HG02852 (cell line): ENCODE measurements at regions not wholly inside any gene's neighbourhood (a gene's known extent, or its start where the extent isn't known, plus 50 kb on each side); places are given as distances from the start of the nearest gene placed in this dataset.
"Not testable (repeated sequence)": the region's sequence is repeated elsewhere in the genome, so short reads cannot be mapped to it uniquely, and the experiment has no call there.

Experiments used
- ATAC-seq: cut with Tn5 transposase; IDR thresholded peaks from one replicate; pipeline ENCODE4 v1.9.1; 2021; ENCODE audit warnings: mild to moderate bottlenecking, moderate library complexity; ENCODE audit not compliant: unreplicated experiment

DNA sequence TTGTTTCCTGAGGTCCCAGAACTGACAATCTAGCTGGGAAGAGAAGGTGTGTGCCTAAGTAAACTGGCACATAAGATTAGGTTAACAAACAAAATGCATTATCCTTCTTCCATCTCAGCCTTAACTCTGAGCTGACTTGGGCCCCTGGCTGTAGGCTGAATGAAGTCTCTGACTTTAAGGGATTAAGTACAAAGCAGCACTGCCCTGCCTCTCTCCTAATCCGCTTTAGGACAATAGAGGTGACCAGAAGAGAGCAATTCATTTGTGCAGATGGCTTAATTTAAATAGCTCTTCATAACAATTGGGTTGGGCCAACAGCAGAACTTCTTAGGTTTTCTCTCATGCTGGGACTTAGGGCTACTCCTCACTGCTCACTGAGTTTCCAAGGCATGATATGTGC lies 181.6 kb upstream of the SOX14 start:
- no peak for ATAC-seq

- ATAC-seq = no peak
Measured at GRCh38 chr3:137583256-137583655, 180.9 kb upstream of the SOX14 start.

- ATAC-seq = no peak
Measured at GRCh38 chr3:137588871-137589270, 175.2 kb upstream of the SOX14 start.

- not testable (repeated sequence) for ATAC-seq
Measured at GRCh38 chr3:137595415-137595814, 168.7 kb upstream of the SOX14 start.

DNA sequence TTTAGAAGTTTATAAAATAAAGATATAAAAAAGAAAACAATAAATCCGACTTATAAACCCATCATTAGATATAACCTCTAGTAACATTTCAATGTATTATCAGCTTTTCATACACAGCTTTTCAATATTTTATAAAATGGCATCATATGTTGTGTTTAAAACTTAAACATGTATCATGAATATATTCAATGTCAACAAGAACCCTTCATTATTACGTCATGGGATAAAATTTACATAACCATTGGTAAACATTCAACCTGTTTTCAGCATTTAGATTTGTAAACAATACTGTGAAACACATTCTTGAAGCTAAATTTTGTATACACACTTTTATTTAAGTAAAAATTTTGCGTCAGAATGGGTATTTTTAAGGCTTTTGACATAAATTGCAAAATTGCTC lies 153.4 kb upstream of the SOX14 start:
- no peak for ATAC-seq

- ATAC-seq = no peak
Measured at GRCh38 chr3:137612291-137612690, 151.8 kb upstream of the SOX14 start.

- ATAC-seq = no peak
Measured at GRCh38 chr3:137615659-137616418, 148.3 kb upstream of the SOX14 start.

DNA sequence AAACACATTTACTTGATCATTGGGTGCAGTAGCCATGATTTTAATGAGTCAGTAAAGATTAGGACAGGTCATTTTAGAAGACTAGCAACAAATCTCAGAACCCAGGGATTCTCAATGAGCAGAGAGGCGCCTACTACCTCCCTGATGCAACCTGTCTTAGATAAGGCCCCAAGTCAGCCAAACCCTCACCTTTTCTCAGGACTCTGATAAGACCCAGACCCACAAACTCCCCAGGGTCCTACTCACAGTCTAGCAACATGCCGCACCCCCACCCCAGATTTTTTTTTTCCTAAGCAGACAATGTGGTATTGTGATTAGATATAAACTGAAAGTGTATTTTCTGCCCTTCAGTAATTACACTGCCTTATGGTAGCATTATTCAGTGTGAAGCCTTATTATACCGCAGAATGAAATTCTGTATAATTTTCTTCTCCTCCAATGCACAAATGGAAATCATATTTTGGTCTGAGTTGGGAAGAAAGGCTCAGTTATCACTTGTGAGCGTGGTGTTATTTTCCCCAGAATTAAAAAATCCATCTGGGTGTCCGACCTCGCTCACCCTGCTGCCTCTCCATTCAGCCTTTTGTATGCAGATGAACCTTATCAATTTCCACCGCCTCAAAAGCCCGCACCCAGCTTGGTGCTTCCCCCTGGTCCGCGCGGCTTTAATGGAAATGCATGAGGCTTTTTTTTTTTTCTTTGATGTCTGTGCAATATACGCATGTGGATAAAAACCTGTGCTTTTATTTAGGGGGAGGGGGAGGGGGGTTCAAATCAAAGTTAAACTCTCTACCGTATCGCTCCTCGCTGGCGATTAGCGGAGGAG lies 122.0 kb upstream of the SOX14 start:
- no peak for ATAC-seq

DNA sequence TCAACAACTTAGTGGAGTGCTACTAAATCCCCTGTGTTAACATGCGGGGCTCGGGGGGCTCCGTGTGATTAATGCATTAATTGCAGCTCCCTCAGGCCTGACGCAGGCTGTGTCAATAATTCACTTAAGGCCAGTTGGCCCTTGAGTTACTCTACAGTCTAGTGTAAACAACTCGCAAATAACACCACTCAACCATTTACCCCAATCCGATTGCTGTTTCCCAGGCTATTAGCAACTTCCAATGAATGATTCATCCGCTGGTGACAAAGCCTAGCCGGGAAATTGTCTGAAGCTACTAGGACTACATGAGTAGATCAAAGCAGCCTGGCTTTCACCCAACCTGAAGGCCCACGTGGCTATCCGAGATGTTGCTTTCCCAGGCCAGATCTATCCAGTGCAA lies 121.3 kb upstream of the SOX14 start:
- ATAC-seq = no peak

- ATAC-seq = no peak
Measured at GRCh38 chr3:137647179-137647578, 116.9 kb upstream of the SOX14 start.

- ATAC-seq = no peak
Measured at GRCh38 chr3:137669519-137670060, 94.5 kb upstream of the SOX14 start.

DNA sequence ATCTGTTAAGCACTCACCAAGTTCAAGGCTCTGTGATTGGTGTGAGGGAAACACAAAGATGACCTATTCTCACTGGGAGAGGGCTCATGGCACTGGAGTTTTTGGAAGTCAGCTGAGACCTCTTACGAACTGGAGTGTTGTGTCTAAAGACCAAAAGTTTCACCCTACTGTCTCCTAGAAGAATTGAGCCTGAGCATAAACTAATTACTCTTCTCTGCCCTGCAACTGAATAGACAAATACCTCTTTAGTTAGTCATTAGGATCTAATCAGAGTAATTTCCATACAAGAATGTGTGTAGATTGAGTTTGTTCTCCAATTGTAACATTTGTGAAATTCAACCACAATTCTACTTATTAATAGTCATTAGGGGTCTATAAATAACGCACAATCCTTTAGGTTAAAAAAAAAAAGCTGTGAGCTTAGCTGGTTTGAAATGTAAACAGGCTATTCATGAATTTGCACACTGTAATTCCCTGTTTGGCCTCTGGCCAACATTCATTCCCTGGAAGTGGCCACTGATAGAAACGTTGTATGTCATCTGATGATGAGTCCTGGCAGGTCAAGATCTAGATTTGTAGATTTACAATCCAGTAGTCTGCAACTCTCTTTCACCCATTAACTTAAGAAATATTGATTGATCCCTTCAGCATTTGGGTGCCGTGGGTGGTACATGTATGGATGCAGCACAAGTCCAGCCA lies 76.8 kb upstream of the SOX14 start:
- ATAC-seq = no peak

DNA sequence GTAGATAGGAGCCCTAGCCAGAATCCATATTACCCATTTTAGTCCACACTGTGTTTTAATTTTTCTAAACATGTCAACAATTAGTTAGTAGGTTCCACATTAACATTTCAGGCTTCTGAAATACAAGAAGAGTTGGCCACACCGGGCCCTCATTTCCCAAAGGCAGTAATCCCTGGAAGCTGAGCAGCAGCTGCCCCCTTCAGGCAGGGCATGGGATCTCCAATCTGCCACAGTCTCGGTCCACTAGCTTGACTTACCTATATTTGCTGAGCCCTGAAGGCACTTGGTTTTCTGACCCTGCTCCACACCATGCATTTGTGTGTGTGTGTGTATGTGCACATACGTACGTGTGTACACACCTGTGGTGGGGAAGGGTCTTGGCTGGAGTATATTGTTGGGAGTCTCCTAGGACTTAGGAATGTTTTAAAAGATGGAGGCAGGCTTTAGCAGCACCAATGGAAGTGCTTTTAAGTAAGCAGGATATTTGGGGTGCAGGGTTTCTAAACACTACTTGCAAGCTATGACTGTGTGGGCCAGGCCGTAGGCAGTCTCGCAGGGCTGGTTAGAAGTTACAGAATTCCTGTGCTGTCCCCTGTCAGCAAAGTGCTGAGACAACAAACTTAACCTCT lies 71.2 kb upstream of the SOX14 start:
- ATAC-seq = no peak

DNA sequence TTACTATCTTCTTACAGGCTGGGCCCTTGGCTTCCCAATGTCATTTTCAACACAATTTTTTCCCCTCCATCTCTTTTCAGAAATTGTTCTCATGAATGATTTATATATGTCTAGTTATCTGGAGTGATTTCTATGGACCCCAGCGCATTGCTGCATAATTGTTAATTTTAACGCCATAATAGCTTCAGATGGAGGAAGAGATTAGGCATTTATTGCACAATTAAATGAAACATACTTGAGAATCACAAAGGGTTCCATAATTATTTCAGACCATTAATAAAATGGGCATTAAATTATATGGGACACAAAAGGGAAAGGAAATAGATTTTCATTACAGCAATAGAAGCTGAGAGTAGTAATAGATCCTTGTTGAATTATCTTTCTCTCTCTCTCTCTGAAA lies 70.3 kb upstream of the SOX14 start:
- no peak for ATAC-seq

GRCh38 chr3:137694836-137695235 lies 69.3 kb upstream of the SOX14 start:
- ATAC-seq = no peak

DNA sequence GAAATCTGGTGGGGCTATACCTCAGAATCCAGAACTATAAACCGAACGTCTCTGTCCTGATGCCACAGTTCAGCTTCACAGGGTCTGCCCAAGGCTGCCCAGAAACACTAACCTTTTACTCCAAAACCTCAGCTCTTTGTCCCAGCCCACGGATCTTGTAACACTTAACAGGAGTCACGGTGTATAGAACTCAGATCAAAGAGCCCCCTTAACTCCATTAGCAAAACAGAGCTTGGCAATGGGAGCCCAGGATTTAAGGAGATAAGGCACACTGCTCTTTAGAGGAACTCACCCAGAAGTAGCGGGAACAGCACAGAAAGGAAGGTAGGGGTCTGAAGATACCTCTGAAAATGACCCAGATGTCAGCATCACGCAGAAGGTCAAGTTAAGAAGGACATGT lies 68.8 kb upstream of the SOX14 start:
- no peak for ATAC-seq

GRCh38 chr3:137709011-137709601 lies 55.0 kb upstream of the SOX14 start:
- no peak for ATAC-seq

DNA sequence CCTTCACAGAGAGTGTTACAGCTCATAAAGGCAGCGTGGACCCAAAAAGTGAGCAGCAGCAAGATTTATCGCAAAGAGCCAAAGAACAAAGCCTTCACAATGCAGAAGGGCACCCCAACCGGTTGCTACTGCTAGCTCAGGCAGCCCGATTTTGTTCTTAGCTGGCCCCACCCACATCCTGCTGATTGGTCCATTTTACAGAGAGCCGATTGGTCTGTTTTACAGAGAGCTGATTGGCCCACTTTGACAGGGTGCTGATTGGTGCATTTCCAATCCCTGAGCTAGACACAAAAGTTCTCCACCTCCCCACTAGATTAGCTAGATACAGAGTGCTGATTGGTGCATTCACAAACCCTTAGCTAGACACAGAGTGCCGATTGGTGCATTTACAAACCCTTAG lies 50.1 kb upstream of the SOX14 start:
- ATAC-seq = not testable (repeated sequence)
